Superior temporal gyrus (tissue), 1 donor: ENCODE measurements at regions not wholly inside any gene's neighbourhood (a gene's known extent, or its start where the extent isn't known, plus 50 kb on each side); places are given as distances from the start of the nearest gene placed in this dataset.
"Not testable (repeated sequence)": the region's sequence is repeated elsewhere in the genome, so short reads cannot be mapped to it uniquely, and the experiment has no call there.

ENCODE experiments used
- DNase-seq: peaks from one replicate; pipeline ENCODE4 v3.0.0-alpha.2; 2016; ENCODE audit errors: extremely low spot score

DNA sequence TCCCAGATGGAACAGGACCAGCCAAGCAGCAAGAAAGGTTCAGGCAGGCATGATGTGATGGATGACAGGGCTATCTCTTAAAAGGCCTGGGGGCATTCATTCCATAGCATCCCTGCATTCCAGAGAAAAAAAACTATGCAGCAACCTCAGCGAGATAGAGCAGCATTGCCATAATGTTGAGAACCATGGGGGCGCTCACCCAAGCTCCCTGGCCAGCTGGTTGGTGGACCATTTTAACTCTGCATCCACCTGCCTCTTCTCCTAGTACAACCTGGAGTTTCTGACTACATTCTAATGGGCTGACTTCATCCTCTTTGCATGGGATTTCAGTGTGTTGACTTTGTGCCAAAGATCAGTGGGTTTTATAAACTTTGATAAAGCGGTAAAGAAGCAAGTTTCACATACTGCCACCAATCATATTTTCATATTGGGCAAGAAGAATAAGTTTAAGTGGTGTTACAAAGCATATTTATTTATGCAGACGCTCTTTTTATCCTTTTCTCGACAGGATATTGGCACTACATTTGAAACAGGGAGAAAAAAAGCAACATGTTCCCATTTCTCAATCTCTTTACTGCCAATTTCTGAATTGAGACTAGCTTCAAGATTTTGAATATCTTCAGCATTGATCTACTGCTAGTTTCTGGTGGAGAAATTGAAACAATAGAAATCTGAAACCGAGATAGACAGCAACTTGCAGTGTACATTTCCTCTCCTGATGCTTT lies 378.3 kb upstream of the WWC1 start:
- DNase-seq: no peak

- DNase-seq: no peak
These were observed 376.2 kb upstream of the WWC1 start for GRCh38 chr5:167915237-167915636.

DNA sequence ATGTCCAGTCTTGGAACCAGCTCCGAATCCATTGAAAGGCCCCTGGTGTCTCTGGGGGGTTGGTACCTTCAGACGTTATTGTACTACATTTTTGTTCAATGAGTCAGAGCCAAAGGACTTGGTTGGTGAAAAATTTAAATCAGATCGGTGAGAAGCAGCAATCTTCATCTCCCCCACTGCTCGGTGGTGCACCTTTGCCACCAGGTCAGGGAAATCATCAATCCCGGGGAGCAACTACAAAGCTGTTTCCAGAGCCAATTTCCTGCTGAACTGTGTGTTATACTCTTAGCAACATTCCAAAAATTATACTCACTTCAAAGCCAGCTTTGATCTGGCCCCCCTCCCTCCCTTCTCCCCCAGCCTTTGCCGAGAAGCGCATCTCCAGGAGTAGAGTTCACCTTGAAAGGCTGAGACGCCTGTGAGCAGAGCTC lies 375.2 kb upstream of the WWC1 start:
- no peak for DNase-seq

DNA sequence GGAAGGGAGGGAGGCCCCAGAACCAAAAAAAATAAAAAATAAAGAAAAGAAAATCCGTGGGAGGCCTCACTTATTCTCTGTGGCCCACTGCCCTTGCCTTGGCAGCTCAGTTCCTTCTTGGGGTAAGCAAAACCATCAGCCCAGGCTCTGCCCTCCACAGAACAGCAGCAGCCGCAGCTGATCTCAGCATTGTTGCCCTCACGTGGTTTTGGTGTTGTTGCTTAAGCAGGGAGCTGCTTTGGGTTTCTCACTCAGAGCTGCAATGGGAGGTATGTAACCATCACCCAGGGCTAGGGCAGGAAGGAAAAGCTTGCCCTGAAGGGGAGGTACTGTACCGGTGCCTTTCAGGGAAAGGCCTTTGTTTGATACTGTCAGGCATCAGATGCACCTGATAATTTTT lies 374.7 kb upstream of the WWC1 start:
- no peak for DNase-seq

DNA sequence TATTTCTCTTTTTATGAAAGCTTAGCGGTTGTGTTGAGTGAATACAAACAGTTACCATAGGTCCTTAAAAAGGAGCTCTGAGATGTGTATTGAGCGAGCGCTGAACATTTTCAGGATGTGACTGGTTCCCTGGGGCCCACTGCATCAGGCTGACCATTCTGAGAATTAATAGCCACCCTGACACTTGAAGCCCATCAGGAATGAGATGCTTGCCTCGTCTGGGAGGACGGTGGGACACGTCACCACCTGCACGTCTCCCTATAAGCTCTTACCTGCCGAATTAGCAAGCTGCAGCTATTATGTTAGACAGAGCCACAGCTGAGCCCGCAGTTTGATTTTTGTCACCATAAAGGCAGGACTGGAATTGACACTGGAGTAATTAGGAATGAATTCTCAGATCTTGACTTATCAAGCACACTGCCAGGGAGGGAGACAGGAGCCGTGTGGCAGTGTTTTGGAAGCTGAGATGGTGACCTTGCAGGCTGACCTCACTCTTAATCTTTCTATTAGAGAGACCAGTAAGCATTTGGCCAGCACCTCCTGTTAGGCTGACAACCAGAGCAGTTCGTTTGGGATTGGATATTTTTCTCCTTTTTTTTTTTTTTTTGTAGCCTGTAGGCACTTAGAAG lies 373.1 kb upstream of the WWC1 start:
- no peak for DNase-seq

DNA sequence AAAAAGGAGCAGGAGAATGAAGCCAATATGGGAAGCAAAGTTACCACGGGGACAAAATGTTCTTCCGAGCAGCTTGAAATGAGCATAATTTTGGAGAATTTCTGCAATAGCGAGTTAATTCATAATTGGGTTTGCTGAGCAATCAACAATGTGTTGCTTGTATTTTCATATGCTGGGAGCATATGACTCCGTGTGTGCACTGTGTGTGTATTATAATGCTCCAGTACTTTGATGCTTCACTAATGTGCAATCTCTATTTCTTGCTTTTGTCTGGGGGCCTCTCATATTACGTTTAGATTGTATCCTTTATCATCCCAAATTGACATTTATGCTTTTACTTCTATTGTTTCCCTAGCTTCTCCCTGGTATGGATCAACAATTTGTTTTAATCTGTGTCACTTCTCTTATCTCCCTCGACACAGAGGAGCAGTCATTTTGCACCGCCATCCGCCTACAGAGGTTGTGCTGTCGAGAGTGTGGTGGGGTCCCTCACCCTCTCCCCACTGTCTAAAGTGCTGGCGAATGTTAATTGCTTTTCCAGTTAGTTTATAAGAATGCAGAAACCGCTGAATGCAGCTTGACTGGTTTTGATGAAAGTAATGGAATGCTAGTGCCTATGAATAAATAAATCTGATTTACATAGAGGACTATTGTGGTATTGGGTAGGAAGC lies 372.5 kb upstream of the WWC1 start:
- DNase-seq: peak; percentile 65

- DNase-seq: no peak
These were observed 370.9 kb upstream of the WWC1 start for GRCh38 chr5:167920589-167920988.

DNA sequence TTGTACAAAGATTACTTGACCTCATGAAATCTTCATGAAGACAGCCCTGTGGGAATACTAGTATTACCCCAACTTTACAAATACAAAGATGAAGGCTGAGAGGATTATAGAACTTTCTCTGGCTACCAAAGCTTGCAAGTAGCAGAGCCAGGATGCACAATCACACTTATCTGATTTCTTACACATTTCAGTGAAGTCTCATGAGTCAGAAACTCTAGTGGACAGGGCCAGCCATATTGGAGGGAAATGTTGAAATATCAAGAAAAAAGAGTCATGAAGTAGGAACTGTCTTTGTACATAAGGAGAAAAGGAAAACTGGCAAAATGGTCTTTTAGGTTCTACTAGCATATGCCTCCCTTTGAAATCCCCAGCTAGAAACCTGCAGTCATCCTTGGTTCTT lies 369.6 kb upstream of the WWC1 start:
- DNase-seq: no peak

DNA sequence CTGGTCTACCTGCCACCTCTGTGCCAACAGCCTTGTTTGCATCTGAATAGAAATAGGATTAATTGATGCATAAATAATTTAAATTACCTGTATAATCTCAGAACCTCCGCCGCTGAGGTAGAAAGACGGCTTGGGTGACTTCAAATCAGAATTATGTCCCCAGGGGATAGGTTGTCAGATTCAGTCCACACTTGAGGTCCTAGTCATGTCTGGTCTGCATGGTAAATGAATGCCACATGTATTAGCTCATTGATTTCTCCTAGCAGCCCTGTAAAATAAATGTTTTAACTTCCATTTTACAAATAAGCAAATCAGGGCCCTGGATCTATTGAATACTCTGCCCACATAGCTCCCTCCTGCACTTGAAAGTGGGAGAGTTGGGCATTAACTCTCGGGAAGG lies 368.0 kb upstream of the WWC1 start:
- DNase-seq: no peak

- no peak for DNase-seq
These were observed 361.6 kb upstream of the WWC1 start for GRCh38 chr5:167929841-167930240.

DNA sequence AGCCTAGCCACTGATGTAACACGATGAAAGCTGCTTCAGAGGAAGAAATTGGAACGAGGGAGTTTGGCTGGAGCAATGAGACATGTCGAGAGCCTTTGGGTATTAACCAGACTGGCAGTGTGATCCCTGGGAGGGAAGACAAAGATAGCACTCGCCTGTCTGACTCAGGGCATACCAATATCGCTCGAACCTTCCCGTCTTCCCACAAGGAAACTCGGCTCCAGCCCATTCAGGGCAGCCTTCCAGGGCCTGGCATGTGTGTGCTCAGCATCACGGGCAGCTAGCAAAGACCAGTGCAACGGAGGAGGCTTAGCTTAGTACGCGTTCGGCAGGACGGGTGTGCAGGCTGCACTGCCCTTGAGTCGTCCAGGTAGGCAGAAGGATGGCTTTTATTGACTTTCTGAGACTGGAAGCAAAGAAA lies 356.9 kb upstream of the WWC1 start:
- peak; percentile 50 for DNase-seq

DNA sequence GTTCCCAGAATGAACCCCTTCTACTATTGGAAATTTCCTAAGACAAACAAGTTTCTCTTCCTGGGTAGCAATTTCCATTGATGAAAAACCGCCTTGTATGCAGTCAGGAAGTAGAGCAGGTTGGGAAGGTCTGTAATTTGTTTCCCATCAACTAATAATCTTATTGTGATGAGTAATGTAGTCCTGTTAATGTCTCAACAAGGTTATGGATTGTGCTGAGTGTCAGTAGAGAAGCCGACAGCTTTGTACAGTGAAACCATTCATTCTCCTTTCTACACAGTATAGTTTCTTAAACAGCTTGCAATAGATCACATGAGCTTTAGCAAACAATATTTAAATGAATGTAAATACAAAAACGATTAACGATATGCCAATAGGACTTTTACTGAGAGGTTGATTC lies 355.4 kb upstream of the WWC1 start:
- no peak for DNase-seq

GRCh38 chr5:167936944-167937634 lies 354.4 kb upstream of the WWC1 start:
- DNase-seq: peak; percentile 8

- DNase-seq: no peak
These were observed 353.8 kb upstream of the WWC1 start for GRCh38 chr5:167937635-167937998.

DNA sequence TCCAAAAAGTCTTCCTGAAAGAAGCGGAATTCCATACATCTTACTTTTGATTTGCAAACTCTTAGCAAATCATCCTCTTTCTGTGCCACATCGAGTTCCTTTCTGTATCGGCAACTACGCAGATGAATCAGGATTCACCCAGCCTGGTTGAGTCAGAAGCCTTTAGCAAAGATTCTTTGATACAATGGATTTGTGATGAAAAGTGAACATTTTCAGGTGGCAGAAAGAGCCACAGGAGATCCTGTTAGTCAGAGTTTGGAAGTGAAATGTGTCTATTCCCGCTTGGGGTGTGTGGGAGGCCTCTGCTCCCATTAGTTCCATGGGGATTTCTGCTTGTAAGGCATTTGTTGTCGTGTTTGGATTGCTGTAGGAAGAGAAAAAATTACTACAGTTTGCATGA lies 351.8 kb upstream of the WWC1 start:
- no peak for DNase-seq

DNA sequence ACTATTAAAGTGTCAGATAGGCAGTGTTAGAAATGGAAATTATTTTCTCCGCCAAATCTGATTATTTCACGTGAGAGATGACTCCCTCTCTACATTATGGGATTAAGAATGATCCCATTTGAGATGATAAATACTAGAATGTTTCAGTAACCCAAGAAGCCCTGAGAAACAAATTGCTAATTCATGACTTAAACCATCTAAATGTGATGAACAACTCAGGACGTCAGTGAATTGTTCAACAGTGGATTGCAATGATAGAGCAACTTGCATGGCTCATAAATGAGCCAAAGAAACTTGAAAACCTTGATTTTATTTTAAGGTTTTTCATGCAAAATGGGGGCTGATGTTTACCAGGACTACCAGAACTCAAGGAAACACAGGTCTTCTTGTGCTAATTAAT lies 350.5 kb upstream of the WWC1 start:
- no peak for DNase-seq

- not testable (repeated sequence) for DNase-seq
These were observed 349.9 kb upstream of the WWC1 start for GRCh38 chr5:167941556-167941955.

GRCh38 chr5:167943343-167943742 lies 348.1 kb upstream of the WWC1 start:
- no peak for DNase-seq

- DNase-seq: no peak
These were observed 347.2 kb upstream of the WWC1 start for GRCh38 chr5:167944121-167944852.

DNA sequence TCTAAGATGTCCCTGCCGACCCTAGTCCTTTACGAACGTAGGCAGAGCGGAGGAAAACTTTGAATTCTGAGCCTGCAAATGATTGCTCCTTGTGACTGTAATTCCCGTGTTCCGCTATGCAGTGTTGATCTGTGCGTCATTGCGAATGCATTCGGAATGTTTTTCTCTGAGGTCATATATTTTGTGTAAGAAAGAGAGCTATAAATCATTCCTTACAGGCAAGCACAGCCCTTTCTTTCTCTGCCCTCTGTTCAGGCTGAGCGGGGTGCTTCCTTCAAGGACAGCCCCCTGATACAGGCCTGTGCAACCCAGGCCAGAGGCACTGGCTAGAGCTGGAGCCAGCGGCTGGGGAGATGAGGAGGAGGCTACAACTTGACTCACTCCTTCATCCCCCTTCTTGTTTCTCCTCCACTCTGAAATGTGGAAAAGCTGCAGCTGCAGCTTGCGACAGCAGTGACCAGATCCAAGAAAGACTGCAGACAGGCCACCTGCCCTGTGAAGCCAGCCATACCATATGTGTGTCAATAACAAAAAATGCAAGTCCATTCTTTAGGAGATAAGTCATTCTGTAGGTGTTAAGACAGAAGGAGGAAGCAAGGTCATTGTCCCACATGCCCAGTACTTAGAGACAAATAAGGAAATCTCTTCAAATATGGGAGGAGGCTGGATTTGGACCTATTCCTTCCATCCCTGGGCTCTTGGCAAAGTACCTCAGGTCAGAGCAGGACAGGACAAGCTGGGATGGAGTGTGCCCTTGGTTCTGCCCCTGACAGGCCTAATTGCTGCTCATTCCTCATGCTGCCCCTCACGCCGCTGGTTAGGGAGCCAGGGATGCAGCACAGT lies 345.7 kb upstream of the WWC1 start:
- DNase-seq: peak; percentile 36

GRCh38 chr5:167947306-167947705 lies 344.1 kb upstream of the WWC1 start:
- no peak for DNase-seq
